ENCODE measurements at regions not wholly inside any gene's neighbourhood (a gene's known extent, or its start where the extent isn't known, plus 50 kb on each side); places are given as distances from the start of the nearest gene placed in this dataset.

DNA sequence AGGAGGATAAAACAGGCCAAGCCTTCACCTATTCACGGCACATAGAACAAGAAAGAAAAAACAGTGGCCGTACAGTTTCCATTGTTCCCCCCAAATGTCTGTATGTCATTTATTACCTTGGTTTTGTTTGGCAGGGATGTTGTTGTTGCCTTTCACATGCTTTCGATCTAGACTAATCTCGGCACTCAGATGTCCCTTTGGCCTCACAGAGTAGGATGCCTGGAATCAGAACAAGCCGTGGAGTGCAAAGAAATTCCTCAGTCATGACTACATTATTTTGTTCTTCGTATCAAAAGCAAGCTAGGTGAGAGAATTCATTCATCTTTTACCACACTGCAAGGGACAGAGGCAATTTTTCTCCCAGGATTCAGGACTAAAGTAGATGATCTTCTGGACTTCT, 106.9 kb downstream of the SMIM20 start:
- in situ Hi-C loops (cut with HindIII; ENCODE audit: low pct_unique_long_range_greater_than_20kb, low sequenced_read_pairs) (no loop called here), intact Hi-C loops (cut with micrococcal nuclease; ENCODE audit: unreplicated experiment) (no loop called here)
- BruUV-seq (replicated peaks) = no TSS peak
- CTCF ChIA-PET = no interaction called here
- Histone ChIP-seq H3K9me3 (ENCODE audit: control insufficient read depth, insufficient read depth, low read depth, low read length) (no peaks in the 10 kb centered on the region), H3K27ac (ENCODE audit: low read length) (no peak overlapping the region), H3K4me3 (ENCODE audit: low read depth in 2 of 2, low read length in 2 of 2) (no peak overlapping the region), H3K27me3 (ENCODE audit: control insufficient read depth, insufficient read depth, low read length) (peaks cover 8% of the 10 kb centered on the region), H3K4me1 (ENCODE audit: control insufficient read depth, insufficient read depth, low read length) (peaks cover 18% of the 10 kb centered on the region; the same call in 1 of the 2 replicates), H3K36me3 (ENCODE audit: control insufficient read depth, insufficient read depth, low read length) (no peaks in the 10 kb centered on the region)
- TF ChIP-seq, protein P1, sequence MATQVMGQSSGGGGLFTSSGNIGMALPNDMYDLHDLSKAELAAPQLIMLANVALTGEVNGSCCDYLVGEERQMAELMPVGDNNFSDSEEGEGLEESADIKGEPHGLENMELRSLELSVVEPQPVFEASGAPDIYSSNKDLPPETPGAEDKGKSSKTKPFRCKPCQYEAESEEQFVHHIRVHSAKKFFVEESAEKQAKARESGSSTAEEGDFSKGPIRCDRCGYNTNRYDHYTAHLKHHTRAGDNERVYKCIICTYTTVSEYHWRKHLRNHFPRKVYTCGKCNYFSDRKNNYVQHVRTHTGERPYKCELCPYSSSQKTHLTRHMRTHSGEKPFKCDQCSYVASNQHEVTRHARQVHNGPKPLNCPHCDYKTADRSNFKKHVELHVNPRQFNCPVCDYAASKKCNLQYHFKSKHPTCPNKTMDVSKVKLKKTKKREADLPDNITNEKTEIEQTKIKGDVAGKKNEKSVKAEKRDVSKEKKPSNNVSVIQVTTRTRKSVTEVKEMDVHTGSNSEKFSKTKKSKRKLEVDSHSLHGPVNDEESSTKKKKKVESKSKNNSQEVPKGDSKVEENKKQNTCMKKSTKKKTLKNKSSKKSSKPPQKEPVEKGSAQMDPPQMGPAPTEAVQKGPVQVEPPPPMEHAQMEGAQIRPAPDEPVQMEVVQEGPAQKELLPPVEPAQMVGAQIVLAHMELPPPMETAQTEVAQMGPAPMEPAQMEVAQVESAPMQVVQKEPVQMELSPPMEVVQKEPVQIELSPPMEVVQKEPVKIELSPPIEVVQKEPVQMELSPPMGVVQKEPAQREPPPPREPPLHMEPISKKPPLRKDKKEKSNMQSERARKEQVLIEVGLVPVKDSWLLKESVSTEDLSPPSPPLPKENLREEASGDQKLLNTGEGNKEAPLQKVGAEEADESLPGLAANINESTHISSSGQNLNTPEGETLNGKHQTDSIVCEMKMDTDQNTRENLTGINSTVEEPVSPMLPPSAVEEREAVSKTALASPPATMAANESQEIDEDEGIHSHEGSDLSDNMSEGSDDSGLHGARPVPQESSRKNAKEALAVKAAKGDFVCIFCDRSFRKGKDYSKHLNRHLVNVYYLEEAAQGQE (IDR thresholded peaks at IDR 0.05; ENCODE audit: insufficient read depth in 1 of 2, low read depth in 2 of 2, low read length in 1 of 2) = no peak
- TF ChIP-seq TCF7L2 (IDR thresholded peaks at IDR 0.05; ENCODE audit: low read depth, low read length) = no peak
- TF ChIP-seq SIN3A (IDR thresholded peaks at IDR 0.05; ENCODE audit: borderline replicate concordance, insufficient read depth, low read depth, low read length) = no peak
- no peak for TF ChIP-seq POLR2AphosphoS5 (IDR thresholded peaks at IDR 0.05; ENCODE audit: low read depth, low read length)
- TF ChIP-seq, protein P2, sequence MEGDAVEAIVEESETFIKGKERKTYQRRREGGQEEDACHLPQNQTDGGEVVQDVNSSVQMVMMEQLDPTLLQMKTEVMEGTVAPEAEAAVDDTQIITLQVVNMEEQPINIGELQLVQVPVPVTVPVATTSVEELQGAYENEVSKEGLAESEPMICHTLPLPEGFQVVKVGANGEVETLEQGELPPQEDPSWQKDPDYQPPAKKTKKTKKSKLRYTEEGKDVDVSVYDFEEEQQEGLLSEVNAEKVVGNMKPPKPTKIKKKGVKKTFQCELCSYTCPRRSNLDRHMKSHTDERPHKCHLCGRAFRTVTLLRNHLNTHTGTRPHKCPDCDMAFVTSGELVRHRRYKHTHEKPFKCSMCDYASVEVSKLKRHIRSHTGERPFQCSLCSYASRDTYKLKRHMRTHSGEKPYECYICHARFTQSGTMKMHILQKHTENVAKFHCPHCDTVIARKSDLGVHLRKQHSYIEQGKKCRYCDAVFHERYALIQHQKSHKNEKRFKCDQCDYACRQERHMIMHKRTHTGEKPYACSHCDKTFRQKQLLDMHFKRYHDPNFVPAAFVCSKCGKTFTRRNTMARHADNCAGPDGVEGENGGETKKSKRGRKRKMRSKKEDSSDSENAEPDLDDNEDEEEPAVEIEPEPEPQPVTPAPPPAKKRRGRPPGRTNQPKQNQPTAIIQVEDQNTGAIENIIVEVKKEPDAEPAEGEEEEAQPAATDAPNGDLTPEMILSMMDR (IDR thresholded peaks at IDR 0.05) = no peak
- ATAC-seq = no peak
- DNase-seq (ENCODE audit: low read depth, low spot score) = no peak
- POLR2A ChIA-PET = no interaction called here

DNA sequence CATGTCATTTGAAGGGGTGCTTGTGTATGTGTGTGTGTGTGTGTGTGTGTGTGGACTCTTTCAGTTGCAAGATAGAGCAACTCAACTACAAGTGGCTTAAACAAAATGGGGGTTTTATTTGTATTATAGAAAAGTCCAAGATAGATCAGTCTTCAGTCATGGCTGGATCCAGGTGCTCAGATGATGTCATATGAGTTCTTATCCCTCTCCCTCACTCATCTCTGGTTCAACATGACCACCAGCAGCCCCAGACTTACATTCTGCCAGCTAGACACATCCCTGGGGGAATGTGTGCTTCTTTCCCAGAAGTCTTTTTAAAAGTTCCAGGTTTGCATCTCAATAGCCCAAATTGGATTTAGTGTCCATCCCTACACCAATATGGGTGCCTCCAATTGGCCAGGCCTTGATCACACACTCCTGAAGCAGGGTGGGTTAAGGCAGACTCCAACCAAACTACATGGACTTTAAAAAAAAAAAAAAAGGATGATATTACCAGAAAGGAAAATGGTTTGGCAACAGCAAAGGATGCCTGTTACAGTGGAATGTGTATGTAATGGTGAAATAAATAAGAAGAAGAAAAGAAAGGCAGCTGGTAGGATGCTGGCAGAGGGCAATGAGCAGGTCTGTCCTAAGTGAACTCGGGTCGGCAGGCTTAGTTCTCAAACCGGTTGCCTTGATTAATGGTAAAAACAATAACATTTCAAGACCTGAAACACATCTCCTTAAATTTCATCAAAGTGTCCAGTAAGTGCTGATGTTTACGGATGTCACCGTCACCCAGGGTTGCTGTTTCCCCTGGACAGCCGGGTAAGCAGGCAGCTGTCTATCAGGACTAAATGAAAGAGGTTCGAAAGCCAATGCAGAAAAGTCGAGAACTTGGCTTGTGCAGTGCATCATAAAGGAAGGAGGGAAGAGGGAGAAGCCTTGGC, 107.7 kb downstream of the SMIM20 start:
- intact Hi-C loops (cut with micrococcal nuclease; ENCODE audit: unreplicated experiment) (no loop called here), in situ Hi-C loops (cut with HindIII; ENCODE audit: low pct_unique_long_range_greater_than_20kb, low sequenced_read_pairs) (no loop called here)
- H3K27me3 ChIP-seq (ENCODE audit: control insufficient read depth, insufficient read depth, low read length) = peaks cover 8% of the 10 kb centered on the region
- TF ChIP-seq POLR2AphosphoS5 (IDR thresholded peaks at IDR 0.05; ENCODE audit: low read depth, low read length) = no peak
- TF ChIP-seq, protein P1 (IDR thresholded peaks at IDR 0.05; ENCODE audit: insufficient read depth in 1 of 2, low read depth in 2 of 2, low read length in 1 of 2) = no peak
- TF ChIP-seq, protein P2 (IDR thresholded peaks at IDR 0.05) = no peak
- no peak for TF ChIP-seq TCF7L2 (IDR thresholded peaks at IDR 0.05; ENCODE audit: low read depth, low read length)
- TF ChIP-seq SIN3A (IDR thresholded peaks at IDR 0.05; ENCODE audit: borderline replicate concordance, insufficient read depth, low read depth, low read length) = no peak
- H3K36me3 ChIP-seq (ENCODE audit: control insufficient read depth, insufficient read depth, low read length) = no peaks in the 10 kb centered on the region
- DNase-seq (ENCODE audit: low read depth, low spot score) = no peak
- ChIA-PET POLR2A (interaction anchor here (0.7 kb wide), 1 partner anchor 165 kb away, joined by 7 read pairs; no protein-coding TSS in a partner anchor), CTCF (interaction anchor here (0.6 kb wide), 1 partner anchor 1665 kb away, joined by 3 read pairs; no protein-coding TSS in a partner anchor)
- peak overlapping the region in 1 of 2 experiments; percentile 39; a peak in 2 of 4 replicates for H3K4me3 ChIP-seq (ENCODE audit: low read depth in 2 of 2, low read length in 2 of 2)
- no peak overlapping the region for H3K27ac ChIP-seq (ENCODE audit: low read length)
- ATAC-seq = peak; percentile 82
- peaks cover 18% of the 10 kb centered on the region; the same call in 1 of the 2 replicates for H3K4me1 ChIP-seq (ENCODE audit: control insufficient read depth, insufficient read depth, low read length)
- no TSS peak for BruUV-seq (replicated peaks)
- H3K9me3 ChIP-seq (ENCODE audit: control insufficient read depth, insufficient read depth, low read depth, low read length) = no peaks in the 10 kb centered on the region

Data from Panc1 (cell line).